DOHH2 (cell line): ENCODE measurements at regions not wholly inside any gene's neighbourhood (a gene's known extent, or its start where the extent isn't known, plus 50 kb on each side); places are given as distances from the start of the nearest gene placed in this dataset.

Experiments
- EZH2phosphoT487 ChIP-seq: fragments of 200-600 bp; sonication (generic); IDR thresholded peaks from 2 replicates; pipeline ENCODE4 v1.6.1; 2017; ENCODE audit warnings: borderline replicate concordance, mild to moderate bottlenecking, antibody characterized with exemption, low read length, moderate library complexity, mixed read lengths
- TF ChIP-seq, protein P1 (sequence below): fragments of 200-600 bp; sonication (generic); IDR thresholded peaks from one replicate; pipeline ENCODE4 v1.5.1; 2014; ENCODE audit warnings: antibody characterized with exemption, mild to moderate bottlenecking, low read depth, low read length; ENCODE audit not compliant: poor library complexity, severe bottlenecking

- TF ChIP-seq, protein P1, sequence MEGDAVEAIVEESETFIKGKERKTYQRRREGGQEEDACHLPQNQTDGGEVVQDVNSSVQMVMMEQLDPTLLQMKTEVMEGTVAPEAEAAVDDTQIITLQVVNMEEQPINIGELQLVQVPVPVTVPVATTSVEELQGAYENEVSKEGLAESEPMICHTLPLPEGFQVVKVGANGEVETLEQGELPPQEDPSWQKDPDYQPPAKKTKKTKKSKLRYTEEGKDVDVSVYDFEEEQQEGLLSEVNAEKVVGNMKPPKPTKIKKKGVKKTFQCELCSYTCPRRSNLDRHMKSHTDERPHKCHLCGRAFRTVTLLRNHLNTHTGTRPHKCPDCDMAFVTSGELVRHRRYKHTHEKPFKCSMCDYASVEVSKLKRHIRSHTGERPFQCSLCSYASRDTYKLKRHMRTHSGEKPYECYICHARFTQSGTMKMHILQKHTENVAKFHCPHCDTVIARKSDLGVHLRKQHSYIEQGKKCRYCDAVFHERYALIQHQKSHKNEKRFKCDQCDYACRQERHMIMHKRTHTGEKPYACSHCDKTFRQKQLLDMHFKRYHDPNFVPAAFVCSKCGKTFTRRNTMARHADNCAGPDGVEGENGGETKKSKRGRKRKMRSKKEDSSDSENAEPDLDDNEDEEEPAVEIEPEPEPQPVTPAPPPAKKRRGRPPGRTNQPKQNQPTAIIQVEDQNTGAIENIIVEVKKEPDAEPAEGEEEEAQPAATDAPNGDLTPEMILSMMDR, result no peak
- TF ChIP-seq EZH2phosphoT487, result no peak
These were observed 268.4 kb downstream of the MAN2A1 start for GRCh38 chr5:109958082-109958481.
